Aorta (tissue), 5 donors: ENCODE measurements at regions not wholly inside any gene's neighbourhood (a gene's known extent, or its start where the extent isn't known, plus 50 kb on each side); places are given as distances from the start of the nearest gene placed in this dataset.

Source experiments
- ATAC-seq: fragments of 200-7000 bp; cut with Tn5 transposase; one replicate; pipeline ENCODE4 v1.9.1; 2022; ENCODE audit warnings: moderate library complexity; ENCODE audit not compliant: low FRiP score
- DNase-seq, 2 donors: peaks; one replicate each; pipeline ENCODE4 v3.0.0-alpha.2; 2020
- H3K27ac ChIP-seq, 2 donors: one replicate each; pipeline ENCODE4 v1.5.1; 2013; ENCODE audit warnings: low read length in 2 of 2, mild to moderate bottlenecking in 2 of 2, moderate library complexity in 2 of 2, control low read depth in 1 of 2, inconsistent platforms in 1 of 2, low read depth in 1 of 2
- H3K27me3 ChIP-seq, 2 donors: one replicate each; pipeline ENCODE4 v1.6.1; 2013; ENCODE audit warnings: control low read depth in 1 of 2, low read length in 1 of 2, mild to moderate bottlenecking in 1 of 2, moderate library complexity in 1 of 2; ENCODE audit not compliant: insufficient read depth in 2 of 2, control insufficient read depth in 1 of 2
- H3K36me3 ChIP-seq, 2 donors: one replicate each; pipeline ENCODE4 v1.6.1; 2013; ENCODE audit warnings: control low read depth in 1 of 2, low read length in 1 of 2, mild to moderate bottlenecking in 1 of 2; ENCODE audit not compliant: insufficient read depth in 2 of 2, control insufficient read depth in 1 of 2
- H3K4me1 ChIP-seq, 2 donors: one replicate each; pipeline ENCODE4 v1.6.1; 2013; ENCODE audit warnings: low read length in 2 of 2, control low read depth in 1 of 2, mild to moderate bottlenecking in 1 of 2, moderate library complexity in 1 of 2; ENCODE audit not compliant: insufficient read depth in 2 of 2, control insufficient read depth in 1 of 2
- H3K4me3 ChIP-seq, 2 donors: one replicate each; pipeline ENCODE4 v1.5.1; 2013; ENCODE audit warnings: low read length in 2 of 2, control low read depth in 1 of 2, mild to moderate bottlenecking in 1 of 2
- H3K9me3 ChIP-seq: one replicate; pipeline ENCODE4 v1.6.1; 2013; ENCODE audit warnings: mild to moderate bottlenecking, low read length; ENCODE audit not compliant: control insufficient read depth
- WGBS, 2 donors: extraction: QIAGEN DNeasy Blood & Tissue Kit; methylation state at CpG; one replicate each; pipeline ENCODE4 v1.1.7; 2013; 5-methylcytosine and 5-hydroxymethylcytosine counted together
- intact Hi-C, 2 donors: fragments of 100-400 bp; cut with DNase I; formaldehyde crosslinking; loops; one replicate each; pipeline versions ENCODE4 v1.14.2 to v1.15.0; 2022
- donor health status: healthy with polysubstance abuse.
- donor health status: Bipolar disorder and iron deficiency.
- donor health status: DM: no; HTN: no; CAD: no.
- donor health status: DM: no; HTN: no; CAD: no.
- donor health status: DM: yes; HTN: yes; CAD: no.

- intact Hi-C loops, result no loop called here
- Histone ChIP-seq H3K36me3 (no peaks in the 10 kb centered on the region), H3K4me1 (no peaks in the 10 kb centered on the region), H3K4me3 (no peak overlapping the region), H3K27ac (no peak overlapping the region), H3K9me3 (no peaks in the 10 kb centered on the region), H3K27me3 (peaks cover 0 to 2% of the 10 kb centered on the region in 2 donors)
- WGBS, 2 donors, result 49 to 70% methylated on average over 3 of the region's 3 CpGs
- ATAC-seq, result no peak
- no peak for DNase-seq
Observed at GRCh38 chr16:9595393-9595792, 503.9 kb downstream of the HAPSTR1 start.

GRCh38 chr16:9596788-9597187, 505.3 kb downstream of the HAPSTR1 start:
- Histone ChIP-seq H3K4me1 (no peaks in the 10 kb centered on the region), H3K9me3 (no peaks in the 10 kb centered on the region), H3K4me3 (no peak overlapping the region), H3K36me3 (no peaks in the 10 kb centered on the region), H3K27me3 (peaks cover 0 to 2% of the 10 kb centered on the region in 2 donors), H3K27ac (no peak overlapping the region)
- DNase-seq (no peak), ATAC-seq (no peak)
- intact Hi-C loops, result no loop called here
- 87% methylated on average over 4 of the region's 4 CpGs for WGBS, 2 donors

GRCh38 chr16:9597967-9598730, 506.7 kb downstream of the HAPSTR1 start:
- Histone ChIP-seq H3K9me3 (no peaks in the 10 kb centered on the region), H3K4me1 (no peaks in the 10 kb centered on the region), H3K27ac (no peak overlapping the region), H3K27me3 (peaks cover 0 to 2% of the 10 kb centered on the region in 2 donors), H3K36me3 (no peaks in the 10 kb centered on the region), H3K4me3 (no peak overlapping the region)
- DNase-seq, result no peak
- intact Hi-C loops, result no loop called here
- WGBS, 2 donors, result 60 to 69% methylated on average over 9 of the region's 9 CpGs
- ATAC-seq, result no peak

GRCh38 chr16:9598731-9599083, 507.3 kb downstream of the HAPSTR1 start:
- WGBS, 2 donors, result 44 to 72% methylated on average over 3 of the region's 3 CpGs
- Histone ChIP-seq H3K36me3 (no peaks in the 10 kb centered on the region), H3K9me3 (no peaks in the 10 kb centered on the region), H3K27ac (no peak overlapping the region), H3K27me3 (peaks cover 0 to 2% of the 10 kb centered on the region in 2 donors), H3K4me1 (no peaks in the 10 kb centered on the region), H3K4me3 (no peak overlapping the region)
- ATAC-seq, result no peak
- no peak for DNase-seq
- intact Hi-C loops, result no loop called here

GRCh38 chr16:9599415-9600120, 508.1 kb downstream of the HAPSTR1 start:
- H3K36me3 ChIP-seq, result no peaks in the 10 kb centered on the region
- H3K27ac ChIP-seq, result no peak overlapping the region
- no peak for ATAC-seq
- peaks cover 0 to 2% of the 10 kb centered on the region in 2 donors for H3K27me3 ChIP-seq
- intact Hi-C loops, result no loop called here
- no peak for DNase-seq
- no peaks in the 10 kb centered on the region for H3K9me3 ChIP-seq
- no peak overlapping the region for H3K4me3 ChIP-seq
- H3K4me1 ChIP-seq, result no peaks in the 10 kb centered on the region
- 82 to 86% methylated on average over 8 of the region's 8 CpGs for WGBS, 2 donors

- DNase-seq (no peak), ATAC-seq (no peak)
- H3K27me3 ChIP-seq, result no peaks in the 10 kb centered on the region
- intact Hi-C loops, result no loop called here
- no peak overlapping the region for H3K4me3 ChIP-seq
- H3K4me1 ChIP-seq, result no peaks in the 10 kb centered on the region
- no peaks in the 10 kb centered on the region for H3K9me3 ChIP-seq
- WGBS, 2 donors, result 35 to 55% methylated on average over 4 of the region's 4 CpGs
- H3K27ac ChIP-seq, result no peak overlapping the region
- H3K36me3 ChIP-seq, result no peaks in the 10 kb centered on the region
Observed at GRCh38 chr16:9602189-9602588, 510.7 kb downstream of the HAPSTR1 start.

GRCh38 chr16:9603316-9603715, 511.9 kb downstream of the HAPSTR1 start:
- Histone ChIP-seq H3K4me1 (no peaks in the 10 kb centered on the region), H3K9me3 (no peaks in the 10 kb centered on the region), H3K36me3 (no peaks in the 10 kb centered on the region), H3K27me3 (no peaks in the 10 kb centered on the region), H3K4me3 (no peak overlapping the region), H3K27ac (no peak overlapping the region)
- DNase-seq (no peak), ATAC-seq (no peak)
- WGBS, 2 donors, result 56 to 67% methylated on average over 7 of the region's 7 CpGs
- intact Hi-C loops, result no loop called here

GRCh38 chr16:9607515-9608230, 516.2 kb downstream of the HAPSTR1 start:
- ATAC-seq, result no peak

More at GRCh38 chr16:9607515-9608230, 516.2 kb downstream of the HAPSTR1 start:
- whole genome bisulfite sequencing, 2 donors, result 79% methylated on average over 2 of the region's 2 CpGs
- no peak for DNase-seq
- Histone ChIP-seq H3K27me3 (no peaks in the 10 kb centered on the region), H3K27ac (no peak overlapping the region), H3K4me1 (no peaks in the 10 kb centered on the region), H3K36me3 (no peaks in the 10 kb centered on the region), H3K9me3 (no peaks in the 10 kb centered on the region), H3K4me3 (no peak overlapping the region)
- intact Hi-C loops, result no loop called here
